HG02571 (cell line): ENCODE measurements at regions not wholly inside any gene's neighbourhood (a gene's known extent, or its start where the extent isn't known, plus 50 kb on each side); places are given as distances from the start of the nearest gene placed in this dataset.

Experiments
- ATAC-seq: cut with Tn5 transposase; IDR thresholded peaks from one replicate; pipeline ENCODE4 v1.9.1; 2021; ENCODE audit warnings: mild to moderate bottlenecking, moderate library complexity; ENCODE audit not compliant: unreplicated experiment

DNA sequence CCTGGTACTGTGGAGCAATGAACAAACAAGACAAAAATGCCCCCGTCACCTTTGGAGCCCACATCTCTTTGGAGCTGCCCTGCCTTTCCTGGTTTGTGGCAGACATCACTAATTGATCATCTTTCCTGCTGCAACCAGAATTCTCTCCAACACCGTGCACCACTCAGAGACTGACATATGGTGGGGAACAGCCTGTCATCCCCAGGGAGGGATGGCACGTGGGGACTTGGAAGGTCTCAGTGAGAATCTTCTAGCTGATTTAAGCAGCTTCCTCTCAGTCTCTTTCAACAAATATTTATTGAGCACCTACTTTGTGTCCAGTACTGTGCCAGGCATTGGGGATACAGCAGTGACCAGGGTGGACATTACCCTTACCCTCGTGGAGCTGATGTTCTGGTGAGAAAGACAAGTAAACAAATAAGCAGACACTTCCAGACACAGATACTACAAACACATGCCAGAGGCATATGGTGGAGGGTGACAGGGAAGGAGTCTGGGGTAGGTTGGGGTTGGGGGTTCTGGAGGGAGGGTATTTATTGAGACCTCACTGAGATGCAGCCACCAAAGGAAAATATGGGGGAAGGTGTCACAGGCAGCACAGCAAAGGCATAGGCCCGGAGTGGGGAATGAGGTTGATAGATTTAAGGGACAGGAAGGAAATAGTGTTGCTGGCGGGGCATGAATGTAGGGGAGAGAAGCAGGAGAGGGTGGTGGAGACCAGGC is 82.3 kb downstream of the CEBPB start:
- ATAC-seq = no peak

DNA sequence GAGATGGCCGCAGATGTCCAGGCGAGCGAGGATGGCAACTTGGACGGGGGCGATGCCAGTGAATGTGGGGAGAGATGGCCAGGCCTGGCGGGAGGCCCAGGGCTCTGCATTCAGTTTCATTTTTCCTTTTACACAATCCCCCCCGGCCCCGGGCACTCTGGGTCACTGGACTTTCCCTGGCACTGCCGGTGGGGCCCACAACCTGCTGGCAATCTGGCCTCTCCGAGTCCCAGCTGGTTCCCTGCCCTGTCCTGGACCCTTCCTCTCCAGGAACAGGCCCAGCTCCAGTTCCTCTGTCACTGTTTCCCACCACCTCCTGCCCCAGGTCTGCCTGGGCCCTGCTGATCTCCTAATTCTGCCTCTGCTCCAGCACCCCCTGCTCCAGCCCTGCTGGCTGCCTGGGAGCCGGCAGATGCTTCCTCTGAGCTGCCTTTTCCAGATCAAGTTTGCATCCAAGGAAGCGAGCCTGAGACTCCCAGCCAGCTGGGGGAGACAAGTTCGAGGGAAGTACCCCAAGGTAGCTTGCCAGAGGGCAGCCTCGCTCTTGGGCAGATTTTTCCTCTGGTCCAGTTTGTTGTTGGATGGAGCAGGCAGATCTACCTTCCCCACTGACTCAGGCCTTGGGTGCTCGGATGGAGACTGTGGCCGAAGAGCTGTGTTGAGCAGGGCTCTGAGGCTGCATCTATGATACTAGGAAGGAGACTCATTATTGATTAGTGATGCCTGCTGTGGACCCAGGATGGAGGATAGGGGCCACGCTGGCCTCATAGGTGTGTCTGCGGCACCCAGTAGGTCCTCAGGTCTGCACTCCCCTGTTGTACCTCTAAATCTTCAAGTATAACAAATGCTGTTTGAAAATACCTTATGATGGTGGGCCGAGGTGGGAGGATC is 83.2 kb downstream of the CEBPB start:
- ATAC-seq = no peak

GRCh38 chr20:50274570-50275430 is 84.2 kb downstream of the CEBPB start:
- no peak for ATAC-seq

GRCh38 chr20:50276119-50277063 is 85.8 kb downstream of the CEBPB start:
- no peak for ATAC-seq

DNA sequence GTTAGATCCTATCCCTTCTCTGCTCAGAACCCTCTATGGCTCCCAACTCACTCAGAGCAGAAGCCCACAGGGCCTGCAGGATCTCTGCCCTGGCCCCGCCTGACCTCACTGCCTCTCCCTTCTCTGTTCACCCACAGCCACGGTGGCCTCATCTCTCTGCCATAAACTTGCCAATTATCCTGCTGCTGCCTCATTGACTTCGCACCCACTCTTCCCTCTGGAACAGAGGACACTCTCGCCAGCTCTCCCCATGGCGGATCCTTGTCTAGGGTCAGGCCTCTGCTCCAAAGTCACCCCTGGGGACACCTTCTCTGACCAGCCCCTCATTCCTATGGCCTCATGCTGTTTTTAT is 86.4 kb downstream of the CEBPB start:
- no peak for ATAC-seq

DNA sequence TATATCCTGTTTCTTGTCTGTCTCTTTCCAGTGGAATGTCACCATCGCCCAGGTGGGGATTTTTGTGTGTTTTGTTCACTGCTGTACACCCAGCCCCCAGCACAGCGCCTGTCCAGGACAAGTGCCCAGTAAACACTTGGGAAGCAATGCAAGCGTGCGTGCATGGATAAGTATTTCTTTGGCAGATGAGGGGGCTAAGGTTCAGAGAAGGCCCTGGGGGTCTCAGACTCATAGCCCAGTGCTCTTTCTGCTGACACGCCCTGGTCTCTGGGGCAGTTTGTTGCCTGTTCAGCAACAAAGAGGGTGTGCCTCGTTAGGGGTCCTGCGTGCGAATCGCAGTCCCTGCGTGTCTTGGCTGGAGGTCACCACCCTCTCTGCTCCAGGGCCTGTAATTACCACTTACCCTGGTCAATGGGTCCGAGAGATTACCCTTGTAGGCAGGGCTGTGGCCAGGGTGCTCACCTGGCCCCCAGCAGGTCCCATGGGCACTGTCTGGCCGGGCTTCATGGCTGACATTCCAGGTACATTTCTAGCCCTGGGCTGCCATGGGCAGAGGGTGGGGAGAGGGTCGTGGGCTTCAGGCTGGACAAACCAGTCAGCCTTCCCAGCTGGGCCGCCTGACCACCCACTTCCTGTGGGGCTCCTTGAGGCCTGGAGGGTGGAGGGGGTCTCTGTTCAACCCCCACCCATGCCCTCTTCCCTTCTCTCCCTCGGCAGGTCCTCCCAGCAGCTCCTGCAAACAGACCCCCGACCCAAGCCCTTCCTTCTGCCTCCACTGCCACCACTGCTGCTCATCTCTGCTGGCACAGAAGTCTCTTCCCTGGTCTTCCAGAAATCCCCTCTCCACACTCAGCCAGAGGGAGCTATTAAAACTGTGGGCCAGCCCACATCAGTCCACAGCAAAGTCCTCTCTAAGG is 87.1 kb downstream of the CEBPB start:
- no peak for ATAC-seq

DNA sequence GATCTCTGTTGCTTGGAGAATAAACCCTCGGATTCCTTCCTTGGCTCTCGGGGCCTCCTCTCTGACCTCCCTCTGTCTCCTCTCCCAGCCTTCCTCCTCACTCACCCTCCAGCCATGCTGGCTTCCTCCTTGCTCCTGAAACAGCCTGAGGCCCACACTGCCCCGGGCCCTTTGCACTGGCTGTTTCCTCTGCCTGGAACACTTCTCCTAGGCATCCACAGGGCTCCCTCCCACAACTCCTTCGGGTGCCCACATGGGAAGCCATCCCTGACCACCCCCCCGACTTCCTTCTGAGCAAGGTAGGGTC is 87.7 kb downstream of the CEBPB start:
- no peak for ATAC-seq

GRCh38 chr20:50278684-50279531 is 88.3 kb downstream of the CEBPB start:
- ATAC-seq = no peak

DNA sequence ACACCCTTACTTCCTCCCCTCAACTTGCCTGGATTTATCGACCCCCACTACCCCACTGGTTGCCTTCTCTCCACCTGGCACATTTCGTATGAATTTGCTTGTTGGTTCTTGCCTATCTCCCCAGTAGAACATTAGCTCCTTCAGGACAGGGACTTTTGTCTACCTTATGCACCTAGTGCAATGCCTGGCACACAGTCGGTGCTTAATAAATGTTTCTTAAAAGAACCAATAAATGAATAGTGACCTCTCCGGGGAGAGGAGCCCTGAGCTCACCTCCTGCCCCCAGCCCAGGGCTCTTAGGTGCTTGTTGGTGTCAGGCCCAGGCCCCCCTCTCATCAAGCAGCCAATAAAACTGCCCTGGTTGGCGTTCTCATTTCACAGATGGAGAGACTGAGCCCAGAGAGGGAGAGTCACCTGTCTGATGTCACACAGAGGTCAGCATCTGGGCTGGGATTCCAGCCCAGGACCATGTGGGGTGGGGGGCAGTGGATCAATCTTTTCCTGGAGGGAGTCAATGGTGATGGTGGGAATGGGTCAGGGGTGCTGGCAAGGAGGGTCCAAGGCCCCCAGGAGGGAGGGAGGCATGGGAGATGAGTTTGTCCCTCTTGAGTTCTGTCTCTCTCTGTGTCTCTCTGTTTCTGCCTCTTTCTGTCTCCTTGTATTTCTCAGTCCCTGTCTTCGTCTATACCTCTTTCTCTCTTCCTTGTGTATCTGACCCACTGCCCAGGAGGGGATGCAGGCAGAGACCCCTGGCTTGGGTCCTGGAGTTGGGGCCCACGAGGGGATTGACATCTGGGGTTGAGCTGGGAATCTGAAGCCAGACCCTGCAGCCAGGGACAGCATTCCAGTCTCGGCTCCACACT is 89.6 kb downstream of the CEBPB start:
- no peak for ATAC-seq

GRCh38 chr20:50280851-50281655 is 90.4 kb downstream of the CEBPB start:
- no peak for ATAC-seq

DNA sequence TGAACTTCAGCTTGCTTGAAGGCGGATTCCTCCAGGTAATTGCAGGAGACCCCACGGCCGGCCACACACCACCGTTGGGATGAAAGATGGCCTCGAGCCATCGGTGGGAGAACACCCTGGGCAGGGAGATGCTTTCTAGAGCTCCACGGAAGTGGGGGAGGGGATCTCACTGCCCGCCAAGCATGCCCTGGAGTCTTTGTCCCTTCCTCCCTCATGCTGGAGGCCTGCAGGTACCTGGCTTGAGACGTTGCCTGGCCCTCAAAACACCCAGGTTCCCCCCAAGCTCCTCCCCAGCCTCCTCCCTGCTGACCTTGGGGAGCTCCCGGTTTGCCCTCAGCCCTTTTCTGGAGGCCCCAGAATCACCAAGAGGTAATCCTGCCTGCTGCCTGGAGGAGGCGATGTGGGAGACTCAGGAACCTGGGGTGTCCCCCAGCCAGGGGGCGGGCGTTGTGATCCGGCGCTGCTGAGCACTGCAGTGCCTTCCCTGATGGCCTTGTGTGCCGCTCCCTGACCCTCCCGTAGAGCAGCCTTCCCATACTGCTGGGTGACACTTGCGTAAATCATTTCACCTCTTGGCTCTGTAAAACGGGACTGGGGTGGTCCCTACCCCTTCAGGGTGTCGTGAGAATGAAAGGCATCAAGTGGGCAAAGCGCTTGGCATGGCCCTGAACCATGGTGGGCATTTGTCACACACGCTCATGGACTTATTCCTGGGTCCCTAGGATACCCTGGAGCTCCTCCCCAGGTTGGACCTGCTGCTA is 91.4 kb downstream of the CEBPB start:
- no peak for ATAC-seq

- ATAC-seq = no peak
Observed at GRCh38 chr20:50282592-50283241, 92.1 kb downstream of the CEBPB start.

DNA sequence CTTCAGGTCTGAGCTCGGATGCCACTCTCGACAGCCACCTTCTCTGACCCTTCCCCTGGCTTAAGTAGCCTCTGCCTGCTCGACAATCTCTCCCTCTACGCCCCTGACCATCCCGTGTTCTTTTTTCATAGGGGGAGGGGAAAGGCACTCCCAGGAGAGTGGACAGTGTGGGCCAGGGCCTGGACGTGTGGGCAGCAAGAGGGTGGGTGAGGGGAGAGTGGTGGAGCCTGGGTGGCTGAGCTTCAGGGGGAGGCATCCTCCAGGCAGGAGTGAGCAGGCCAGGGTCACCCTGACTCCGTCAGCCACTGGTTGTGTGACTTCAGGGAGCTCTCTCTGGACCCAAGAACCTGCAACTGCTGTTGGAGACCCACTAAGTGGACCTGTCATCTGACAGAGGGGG is 92.7 kb downstream of the CEBPB start:
- no peak for ATAC-seq

GRCh38 chr20:50283922-50284810 is 93.5 kb downstream of the CEBPB start:
- no peak for ATAC-seq
